ENCODE measurements at regions not wholly inside any gene's neighbourhood (a gene's known extent, or its start where the extent isn't known, plus 50 kb on each side); places are given as distances from the start of the nearest gene placed in this dataset.

- TF ChIP-seq ATF2 (IDR thresholded peaks at IDR 0.05; ENCODE audit: low read length) (no peak), SIRT6 (IDR thresholded peaks at IDR 0.05; ENCODE audit: low read length) (no peak), USF2 (IDR thresholded peaks at IDR 0.05; ENCODE audit: low read length) (no peak), EGR1 (IDR thresholded peaks at IDR 0.05; ENCODE audit: borderline replicate concordance, low read depth, low read length) (no peak)
Observed at GRCh38 chr15:46918462-46919140, 798.7 kb upstream of the SEMA6D start (continued).

All from H1 (cell line).